ENCODE measurements at regions not wholly inside any gene's neighbourhood (a gene's known extent, or its start where the extent isn't known, plus 50 kb on each side); places are given as distances from the start of the nearest gene placed in this dataset.

GRCh38 chr11:80886684-80887083, 1445.9 kb upstream of the TENM4 start:
- TF ChIP-seq FOXM1 (IDR thresholded peaks at IDR 0.05; ENCODE audit: borderline replicate concordance) = no peak
- no peak for TF ChIP-seq ELF4 (IDR thresholded peaks at IDR 0.05)
- TF ChIP-seq TARDBP (IDR thresholded peaks at IDR 0.05) = no peak
- TF ChIP-seq BHLHE40 (IDR thresholded peaks at IDR 0.05; ENCODE audit: borderline replicate concordance) = no peak
- no peak for TF ChIP-seq HDGF (IDR thresholded peaks at IDR 0.05; ENCODE audit: borderline replicate concordance)
- TF ChIP-seq NFRKB (IDR thresholded peaks at IDR 0.05) = no peak
- no peak for TF ChIP-seq L3MBTL2 (conservative IDR thresholded peaks at IDR 0.05)
- no peak for TF ChIP-seq CTBP1 (IDR thresholded peaks at IDR 0.05; ENCODE audit: borderline replicate concordance)
- TF ChIP-seq SUZ12 (IDR thresholded peaks at IDR 0.05) = no peak
- no peak for TF ChIP-seq ARNT (IDR thresholded peaks at IDR 0.05)
